Epidermal melanocyte (primary cell): ENCODE measurements at regions not wholly inside any gene's neighbourhood (a gene's known extent, or its start where the extent isn't known, plus 50 kb on each side); places are given as distances from the start of the nearest gene placed in this dataset.
"Not testable (repeated sequence)": the region's sequence is repeated elsewhere in the genome, so short reads cannot be mapped to it uniquely, and the experiment has no call there.

ENCODE experiments used
- DNase-seq: peaks from one replicate; pipeline ENCODE4 v3.0.0; 2011; ENCODE audit warnings: low spot score; ENCODE audit not compliant: insufficient read length

DNA sequence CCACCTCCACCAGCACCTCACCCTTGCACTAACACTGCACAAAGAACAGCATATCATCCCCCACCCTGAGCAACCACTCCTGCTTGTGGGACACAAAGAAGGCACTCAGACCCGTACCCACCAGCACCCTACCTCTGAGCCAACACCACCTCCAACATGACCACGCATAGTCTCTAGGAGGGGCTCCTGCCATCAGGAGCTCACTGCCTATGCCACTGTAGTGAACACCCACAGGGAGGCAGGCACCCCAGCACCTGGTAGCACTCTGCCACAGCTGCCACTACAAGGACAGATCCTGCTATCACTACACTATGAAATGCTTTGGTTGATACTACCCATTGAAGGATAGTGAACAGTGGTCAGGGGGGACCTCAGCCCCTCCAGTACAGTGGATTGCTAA, 395.6 kb upstream of the GRAMD2B start:
- no peak for DNase-seq

DNA sequence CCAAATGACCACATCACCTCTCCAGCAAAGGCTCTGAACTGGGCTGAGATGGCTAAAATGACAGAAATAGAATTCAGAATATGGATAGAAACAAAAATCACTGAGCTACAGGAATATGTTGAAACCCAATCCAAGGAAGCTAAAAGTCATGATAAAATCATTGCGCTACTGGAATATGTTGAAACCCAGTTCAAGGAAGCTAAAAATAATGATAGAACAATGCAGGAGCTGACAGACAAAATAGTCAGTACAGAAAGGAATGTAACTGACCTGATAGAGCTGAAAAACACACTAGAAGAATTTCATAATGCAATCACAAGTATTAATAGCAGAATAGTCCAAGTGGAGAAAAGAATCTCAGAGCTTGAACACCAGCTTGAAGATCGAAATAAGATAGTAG, 394.9 kb upstream of the GRAMD2B start:
- no peak for DNase-seq

DNA sequence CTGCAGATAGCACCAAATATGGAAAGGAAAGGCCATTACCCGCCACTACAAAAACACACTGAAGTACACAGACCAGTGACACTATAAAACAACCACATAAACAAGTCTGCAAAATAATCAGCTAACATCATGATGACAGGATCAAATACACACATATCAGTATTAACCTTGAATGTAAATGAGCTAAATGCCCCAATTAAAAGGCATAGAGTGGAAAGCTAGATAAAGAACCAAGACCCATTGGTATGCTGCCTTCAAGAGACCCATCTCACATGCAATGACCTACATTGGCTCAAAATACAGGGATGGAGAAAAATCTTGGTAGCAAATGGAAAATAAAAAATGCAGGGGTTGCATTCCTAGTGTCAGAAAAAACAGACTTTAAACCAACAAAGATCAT, 393.9 kb upstream of the GRAMD2B start:
- DNase-seq = not testable (repeated sequence)

DNA sequence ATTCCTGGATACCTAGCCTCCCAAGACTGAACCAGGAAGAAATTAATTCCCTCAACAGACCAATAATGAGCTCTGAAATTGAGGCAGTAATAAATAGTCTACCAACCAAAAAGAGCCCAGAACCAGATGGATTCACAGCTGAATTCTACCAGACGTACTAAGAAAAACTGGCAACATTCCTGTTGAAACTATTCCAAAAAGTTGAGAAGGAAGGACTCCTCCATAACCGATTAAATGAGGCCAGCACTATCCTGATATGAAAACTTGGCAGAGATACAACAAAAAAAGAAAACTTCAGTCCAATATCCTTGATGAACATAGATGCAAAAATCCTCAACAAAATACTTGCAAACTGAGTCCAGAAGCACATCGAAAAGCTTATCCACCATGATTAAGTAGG, 392.5 kb upstream of the GRAMD2B start:
- DNase-seq = no peak

DNA sequence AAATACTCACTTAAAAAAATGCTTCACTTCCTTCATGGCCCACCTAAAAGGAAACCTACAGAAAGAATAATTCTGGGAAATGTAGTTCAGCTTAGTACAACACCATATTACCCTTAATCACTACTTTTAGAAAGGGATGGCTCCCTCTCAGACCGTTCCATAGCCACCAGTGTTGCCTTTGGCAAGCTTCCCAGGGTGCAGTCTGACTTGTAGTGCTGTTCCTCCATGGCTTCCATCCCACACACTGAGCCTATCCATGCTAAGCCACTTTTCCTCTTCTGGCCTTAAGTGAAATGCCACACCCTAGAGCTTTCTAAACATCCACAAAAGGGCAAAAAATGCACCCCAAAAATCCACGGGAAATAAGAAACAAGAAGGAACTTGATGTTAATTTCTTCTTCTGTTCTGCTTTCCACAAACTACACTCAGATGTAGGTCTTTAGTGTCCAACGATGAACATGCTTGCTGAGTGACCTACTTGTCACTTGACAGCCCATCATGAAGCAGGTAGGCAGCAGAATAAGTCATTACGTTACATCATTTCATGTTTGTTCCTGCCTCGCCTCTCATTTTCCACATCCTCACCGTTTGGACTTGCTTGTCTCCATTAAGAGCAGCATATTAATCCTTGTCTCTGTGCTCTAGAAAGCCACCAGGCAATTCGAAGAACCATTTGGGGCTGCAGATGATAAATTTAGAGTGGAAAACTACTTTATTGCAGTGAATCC, 391.1 kb upstream of the GRAMD2B start:
- no peak for DNase-seq

DNA sequence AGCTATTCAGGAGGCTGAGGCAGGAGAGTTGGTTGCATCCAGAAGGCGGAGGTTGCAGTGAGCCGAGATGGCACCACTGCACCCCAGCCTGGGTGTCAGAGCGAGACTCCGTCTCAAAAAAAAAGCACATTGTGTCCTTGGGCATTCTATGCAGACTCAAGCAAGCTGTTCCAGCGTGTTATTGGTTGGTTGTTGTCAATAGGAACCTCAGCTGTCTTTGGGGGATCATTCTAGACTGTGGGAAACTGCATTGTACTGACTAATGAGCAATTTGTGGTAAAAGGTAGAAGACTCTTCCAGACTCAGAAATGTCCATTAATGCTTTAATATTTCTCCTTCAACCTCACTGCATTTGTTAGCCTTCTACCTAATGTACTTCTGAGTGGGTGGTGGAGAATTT, 379.5 kb upstream of the GRAMD2B start:
- DNase-seq = no peak

DNA sequence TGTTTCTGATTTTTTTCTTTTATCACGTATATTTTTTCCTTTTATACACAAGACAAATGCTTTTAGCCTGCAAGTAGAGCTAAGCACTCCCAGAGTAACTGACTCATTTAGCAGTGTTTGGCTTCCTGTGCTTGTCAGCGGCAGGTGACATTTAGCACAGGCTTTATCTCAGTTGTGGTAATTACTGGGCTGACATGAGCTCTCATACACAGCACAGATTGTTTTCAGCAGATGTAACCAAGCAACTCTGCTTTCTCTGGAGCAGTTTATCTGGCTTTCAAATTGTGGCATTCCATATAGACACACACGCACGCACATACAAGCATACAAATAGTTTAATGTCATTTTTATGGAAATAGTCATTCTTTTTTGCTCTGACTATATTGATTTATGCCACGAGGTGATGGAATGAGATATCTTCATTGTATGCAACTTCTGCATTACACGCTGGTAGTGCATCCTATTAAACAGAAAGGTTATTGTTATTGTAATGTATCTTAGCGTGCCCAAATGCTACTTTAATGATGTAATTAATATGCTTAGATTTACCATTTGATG, 379.0 kb upstream of the GRAMD2B start:
- DNase-seq = no peak

DNA sequence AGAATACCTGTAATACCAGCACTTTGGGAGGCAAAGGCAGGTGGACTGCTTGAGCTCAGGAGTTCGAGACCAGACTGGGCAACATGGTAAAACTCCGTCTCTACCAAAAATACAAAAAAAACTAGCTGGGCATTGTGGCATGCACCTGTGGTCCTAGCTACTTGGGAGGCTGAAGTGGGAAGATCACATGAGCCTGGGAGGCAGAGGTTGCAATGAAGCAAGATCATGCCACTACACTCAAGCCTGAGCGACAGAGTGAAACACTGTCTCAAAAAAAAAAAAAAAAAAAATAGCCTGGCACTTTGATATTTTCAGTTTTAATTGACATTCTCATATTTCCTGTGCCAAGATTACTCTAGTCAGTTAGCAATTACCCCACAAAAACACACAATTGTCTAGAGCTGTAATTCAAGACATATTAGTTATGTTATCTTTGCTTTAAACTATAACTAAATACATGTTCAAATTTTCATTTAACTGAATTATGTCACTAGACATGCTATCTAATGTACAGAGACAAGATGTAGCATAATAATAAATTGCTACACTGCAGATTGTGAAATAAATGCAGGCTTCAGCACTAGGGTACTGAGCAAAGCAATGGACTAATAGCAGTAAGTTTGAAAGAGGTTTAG, 378.2 kb upstream of the GRAMD2B start:
- no peak for DNase-seq

DNA sequence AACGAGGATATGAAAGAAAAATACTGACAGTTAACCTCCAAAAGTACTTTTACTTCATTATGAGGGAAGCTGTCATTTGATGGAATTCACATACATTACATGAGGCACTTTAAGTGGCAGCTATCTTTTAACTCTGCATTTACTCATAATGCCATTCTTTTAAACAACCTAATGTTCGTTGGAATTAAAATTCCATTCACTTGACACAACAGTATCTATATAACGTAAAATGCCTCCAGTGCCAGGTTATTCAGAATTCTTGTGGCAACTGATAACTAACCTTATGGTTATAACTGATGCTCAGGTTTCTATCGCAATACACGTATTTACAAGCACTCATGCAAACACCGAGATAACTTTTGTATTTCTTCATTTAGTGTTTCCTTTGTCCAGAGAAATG, 376.9 kb upstream of the GRAMD2B start:
- no peak for DNase-seq

DNA sequence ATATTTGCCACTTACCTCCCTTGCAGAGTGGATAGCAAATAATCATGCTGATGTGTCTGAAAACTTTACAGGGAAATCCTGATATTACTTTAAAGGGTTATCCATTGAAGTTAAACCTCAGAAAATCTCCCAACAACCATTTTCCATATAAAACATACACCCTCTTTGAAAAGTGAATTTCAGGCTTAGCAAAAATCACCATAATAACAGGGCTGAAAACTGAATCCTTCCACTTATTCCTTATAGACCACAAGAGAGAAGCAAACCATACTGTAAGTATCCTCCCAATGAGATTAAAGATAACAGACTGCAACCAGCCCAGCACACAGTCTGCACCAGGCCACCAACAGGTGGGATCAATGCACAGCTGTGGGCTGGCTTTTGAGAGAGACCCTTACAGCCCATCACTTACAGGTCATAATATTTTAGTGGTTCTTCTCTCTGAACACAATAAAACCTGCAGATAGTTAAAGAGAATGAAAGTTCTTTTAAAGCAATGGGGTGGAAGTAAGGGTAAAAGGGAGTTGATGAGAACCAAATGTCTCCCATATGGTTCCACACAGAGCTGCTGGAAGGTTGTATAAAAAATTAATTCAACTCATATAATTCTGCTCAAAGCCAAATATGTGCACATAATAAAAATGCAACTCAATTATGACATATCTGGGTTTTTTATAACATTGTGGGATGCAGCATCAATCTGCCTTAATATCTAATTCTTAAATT, 376.2 kb upstream of the GRAMD2B start:
- no peak for DNase-seq

DNA sequence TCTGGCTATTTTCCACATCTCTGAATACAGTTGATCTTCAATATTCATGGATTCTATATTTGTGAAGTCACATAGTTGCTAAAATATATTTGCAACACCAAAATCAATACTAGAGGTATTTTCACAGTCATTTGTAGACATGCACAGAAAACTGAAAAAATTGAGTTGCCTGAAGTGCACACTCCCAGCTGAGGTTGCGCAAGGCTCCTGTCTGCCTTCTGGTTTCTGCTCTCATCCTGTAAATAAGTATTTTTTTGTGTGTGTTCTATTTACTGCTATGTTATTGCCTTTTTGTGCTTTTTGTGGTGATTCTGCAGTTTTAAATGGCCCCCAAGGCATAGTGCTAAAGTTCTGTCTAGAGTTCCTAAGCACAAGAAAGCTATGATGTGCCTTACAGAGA, 371.1 kb upstream of the GRAMD2B start:
- no peak for DNase-seq

DNA sequence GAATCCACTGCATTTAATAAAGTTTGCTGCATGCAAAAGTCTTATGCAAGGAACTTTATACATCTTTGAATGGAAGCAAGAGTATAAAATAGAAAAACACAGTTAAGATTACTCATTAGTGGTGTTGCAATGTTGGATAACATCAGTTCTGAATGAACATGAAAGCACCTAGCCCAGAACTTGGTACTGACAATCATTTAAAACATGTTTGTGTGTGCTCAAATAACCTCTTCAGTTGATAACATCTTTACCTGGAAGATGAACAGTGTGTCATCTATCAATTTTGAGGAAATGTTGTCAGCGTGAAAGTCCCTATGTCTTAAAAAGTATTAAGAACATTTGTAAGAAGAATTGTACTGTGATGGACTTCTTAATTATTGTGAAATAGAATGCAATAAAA, 370.4 kb upstream of the GRAMD2B start:
- DNase-seq = no peak

DNA sequence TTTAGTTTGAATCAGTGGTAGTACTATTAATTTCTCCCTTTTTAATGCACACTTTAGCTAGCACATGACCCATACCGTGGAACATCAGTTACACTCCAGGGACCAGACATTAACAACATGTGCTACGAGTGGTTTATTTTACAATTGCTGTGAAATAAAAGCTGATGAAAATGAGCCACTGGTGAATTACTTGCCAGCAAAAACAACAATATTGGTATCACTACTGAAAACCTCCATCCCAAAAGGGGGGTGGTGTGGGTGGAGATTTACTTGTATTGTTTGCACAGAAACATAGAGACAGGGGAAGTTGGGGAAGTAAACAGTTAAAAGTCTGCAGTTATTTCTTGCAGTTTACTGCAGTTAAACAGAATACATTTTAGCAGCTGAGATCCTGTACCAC, 369.6 kb upstream of the GRAMD2B start:
- DNase-seq = no peak

DNA sequence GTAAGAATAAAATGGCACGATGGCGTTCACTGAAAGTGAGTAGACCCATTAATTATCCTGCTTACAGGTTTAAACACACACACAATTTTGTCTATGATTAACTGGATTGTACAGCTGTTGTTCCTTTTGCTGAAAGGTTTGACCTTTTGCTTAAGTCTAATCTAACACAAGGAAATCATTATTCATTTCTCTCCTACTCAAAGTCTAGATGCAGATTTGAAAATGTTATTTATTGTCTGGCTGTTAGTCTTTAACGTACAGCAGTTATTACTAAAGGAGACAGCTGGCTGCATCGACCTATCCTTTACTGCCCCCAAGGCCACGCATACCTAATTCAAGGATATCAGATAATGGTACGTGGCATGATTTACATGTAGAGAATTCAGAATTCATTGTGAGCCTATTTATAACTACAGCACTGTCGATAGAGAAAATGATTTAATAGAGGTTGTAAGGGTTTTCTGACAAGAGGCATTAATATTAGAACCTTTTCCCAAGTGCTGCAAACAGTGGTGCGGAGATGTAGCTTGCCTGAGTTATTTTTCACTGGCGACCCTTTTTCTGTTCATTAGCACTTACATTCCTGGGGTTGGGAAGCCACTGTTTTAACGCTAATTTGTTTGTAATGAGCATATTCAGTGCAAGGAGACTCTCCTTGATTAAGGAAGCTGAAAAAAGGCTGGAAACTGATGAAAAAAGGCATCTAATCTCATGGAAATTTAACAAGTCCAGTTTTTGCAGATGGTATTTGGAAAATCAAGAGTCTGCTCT, 368.4 kb upstream of the GRAMD2B start:
- DNase-seq = no peak

DNA sequence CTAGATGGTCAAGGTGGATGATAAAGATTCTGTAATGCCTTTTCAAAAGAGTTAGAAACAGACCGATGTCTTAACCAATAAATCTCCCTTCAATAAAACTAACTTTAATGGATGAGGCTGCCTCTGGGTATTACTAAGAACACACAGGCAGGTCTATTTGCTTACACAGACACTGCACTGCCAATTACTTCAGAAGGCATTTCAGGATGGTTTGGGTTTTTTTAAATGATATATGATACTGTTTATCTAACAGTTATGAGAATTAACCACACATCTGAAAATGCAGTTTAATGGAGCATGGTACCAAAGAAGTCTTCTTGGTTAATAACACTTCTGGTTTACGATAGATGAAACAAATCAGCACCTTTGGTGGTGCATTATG, 367.9 kb upstream of the GRAMD2B start:
- DNase-seq = no peak

DNA sequence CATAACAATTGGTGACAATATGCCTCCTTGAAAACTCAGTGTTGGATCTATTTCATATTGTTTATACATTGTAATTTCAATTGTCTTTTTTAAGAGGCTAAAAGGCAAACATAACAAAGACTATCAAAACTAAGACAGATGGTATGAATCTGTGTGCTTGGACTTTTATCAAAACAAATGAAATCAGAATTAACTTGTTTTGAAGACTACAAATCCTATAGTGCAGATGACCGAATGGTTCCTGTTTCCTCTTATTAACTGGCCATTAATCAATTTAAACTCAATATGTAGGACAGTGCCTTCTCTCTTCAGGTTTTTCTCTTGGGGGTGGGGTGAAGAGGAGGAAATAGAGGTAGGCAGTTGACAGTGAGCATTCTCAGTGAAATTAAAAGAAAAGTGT, 366.9 kb upstream of the GRAMD2B start:
- no peak for DNase-seq

DNA sequence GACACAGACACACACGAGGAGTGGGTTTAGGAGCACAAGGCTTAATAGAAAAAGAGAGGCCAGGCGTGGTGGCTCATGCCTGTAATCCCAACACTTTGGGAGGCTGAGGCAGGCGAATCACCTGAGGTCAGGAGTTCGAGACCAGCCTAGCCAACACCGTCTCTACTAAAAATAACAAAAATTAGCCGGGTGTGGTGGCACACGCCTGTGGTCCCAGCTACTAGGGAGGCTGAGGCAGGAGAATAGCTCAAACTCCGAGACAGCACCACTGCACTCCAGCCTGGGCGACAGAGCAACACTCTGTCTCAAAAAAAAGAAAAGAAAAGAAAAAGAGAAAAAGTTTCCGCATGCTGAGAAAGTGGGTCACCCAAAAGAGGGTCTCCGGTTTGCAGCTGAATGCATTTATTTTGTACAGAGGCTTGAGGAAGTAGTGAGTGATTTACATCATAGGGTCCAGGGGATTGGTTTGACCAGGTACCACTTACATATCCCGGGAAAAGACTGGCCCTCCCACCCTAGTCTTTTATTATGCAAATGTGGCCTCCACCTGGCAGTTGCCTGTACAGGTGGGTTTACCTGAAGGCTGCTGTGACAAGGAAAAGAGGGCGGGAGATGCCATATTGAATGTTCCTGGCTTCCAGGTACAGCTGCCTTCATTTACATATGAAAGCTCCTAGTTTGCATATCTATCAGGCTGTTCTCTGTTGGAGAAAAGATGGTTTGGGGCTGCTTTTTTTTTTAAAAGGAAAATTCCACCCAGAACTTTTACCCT, 366.2 kb upstream of the GRAMD2B start:
- no peak for DNase-seq

DNA sequence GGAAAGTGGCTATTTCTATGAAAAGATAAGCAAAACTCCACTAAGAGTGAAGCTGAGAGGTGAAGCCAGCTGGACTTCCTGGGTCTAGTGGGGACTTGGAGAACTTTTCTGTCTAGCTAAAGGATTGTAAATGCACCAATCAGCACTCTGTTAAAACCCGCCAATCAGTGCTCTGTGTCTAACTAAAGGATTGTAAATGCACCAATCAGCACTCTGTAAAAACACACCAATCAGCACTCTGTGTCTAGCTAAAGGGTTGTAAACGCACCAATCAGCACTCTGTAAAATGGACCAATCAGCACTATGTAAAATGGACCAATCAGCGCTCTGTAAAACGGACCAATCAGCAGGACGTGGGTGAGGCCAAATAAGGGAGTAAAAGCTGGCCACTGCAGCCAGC, 364.8 kb upstream of the GRAMD2B start:
- not testable (repeated sequence) for DNase-seq

DNA sequence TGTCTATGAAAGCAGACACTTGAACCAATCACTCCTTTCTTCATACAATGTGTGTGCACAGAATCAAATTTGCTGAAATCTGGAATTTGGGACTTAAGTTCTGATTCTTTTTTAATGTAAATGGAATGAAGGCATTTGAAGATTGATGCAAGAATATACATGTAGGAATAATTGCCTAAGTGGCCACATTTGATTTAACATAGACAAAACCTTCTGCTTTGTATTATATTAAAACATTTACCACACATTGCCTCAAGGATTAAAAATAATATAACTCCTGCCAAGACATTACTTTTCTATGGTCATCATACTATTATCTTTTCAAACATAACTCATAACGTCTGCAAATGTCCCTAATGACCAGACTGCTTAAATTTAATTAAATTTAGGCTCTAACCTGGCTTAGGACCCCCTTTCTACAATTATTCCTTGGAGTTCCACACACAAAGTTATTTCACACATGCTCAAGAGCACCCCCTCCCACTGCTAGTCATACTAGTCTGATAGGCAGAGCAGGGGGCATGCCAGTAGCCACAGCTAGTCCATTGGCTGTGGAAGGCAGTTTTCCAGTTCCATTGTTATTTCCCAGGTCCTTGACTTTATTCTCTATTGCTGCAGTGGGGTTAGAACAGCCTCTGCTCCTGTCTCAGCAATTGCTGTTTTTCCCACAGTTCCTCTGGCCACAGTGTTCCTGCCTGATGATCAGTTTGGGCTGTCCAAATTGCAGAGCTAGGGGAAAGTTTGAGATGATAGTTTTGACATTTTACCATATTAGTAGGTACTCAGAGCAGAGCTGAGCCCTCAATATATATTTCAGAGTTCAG, 360.6 kb upstream of the GRAMD2B start:
- DNase-seq = no peak

DNA sequence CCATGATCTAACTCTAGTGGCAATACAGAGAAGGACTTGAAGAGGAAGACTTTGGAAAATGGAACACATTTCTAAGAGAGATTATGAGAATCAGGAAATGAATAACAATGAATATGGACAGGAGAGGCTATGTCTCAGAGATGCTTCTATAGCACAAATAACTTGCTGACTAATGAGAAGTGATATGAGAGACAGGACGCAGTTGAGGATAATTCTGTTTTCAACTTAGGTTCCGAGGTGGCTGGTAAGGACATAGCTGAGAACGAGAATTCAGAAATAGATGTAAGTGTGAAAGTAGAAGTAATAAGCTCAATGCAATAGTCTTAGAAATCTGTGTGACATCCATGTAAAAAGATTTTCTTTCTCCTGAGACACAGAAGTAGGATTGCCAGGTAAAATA, 358.1 kb upstream of the GRAMD2B start:
- no peak for DNase-seq
